ENCODE measurements at regions not wholly inside any gene's neighbourhood (a gene's known extent, or its start where the extent isn't known, plus 50 kb on each side); places are given as distances from the start of the nearest gene placed in this dataset.

DNA sequence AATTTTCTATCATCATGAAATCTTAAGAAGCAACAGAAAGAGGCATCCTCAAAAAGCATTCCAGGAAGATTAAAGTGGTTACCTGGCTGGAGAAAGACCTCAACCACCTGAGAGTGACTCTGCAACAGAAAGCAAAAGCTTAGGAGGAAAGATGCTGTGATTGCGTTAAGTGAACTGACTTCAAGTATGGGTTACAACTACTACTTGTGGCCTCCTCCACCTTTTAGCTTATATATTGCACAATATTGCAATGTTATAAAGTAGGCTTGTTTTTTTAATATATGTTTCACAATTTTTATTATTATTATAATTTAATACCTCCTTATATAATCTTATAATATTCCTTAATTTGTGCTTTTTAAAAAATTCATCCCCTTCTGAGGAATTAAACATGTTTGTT lies 1407.5 kb downstream of the KCNT2 start:
- TF ChIP-seq CTCF (conservative IDR thresholded peaks at IDR 0.05) (no peak), EZH2 (IDR thresholded peaks at IDR 0.05; ENCODE audit: low read depth) (no peak)

Data from PC-9 (cell line).